Left colon (tissue), 2 donors: ENCODE measurements at regions not wholly inside any gene's neighbourhood (a gene's known extent, or its start where the extent isn't known, plus 50 kb on each side); places are given as distances from the start of the nearest gene placed in this dataset.

ENCODE experiments used
- ATAC-seq: fragments of 200-7000 bp; cut with Tn5 transposase; one replicate; pipeline ENCODE4 v1.9.1; 2020; ENCODE audit warnings: mild to moderate bottlenecking, moderate library complexity
- DNase-seq, 2 donors: peaks; one replicate each; pipeline ENCODE4 v3.0.0-alpha.2; 2020
- intact Hi-C, 2 donors: fragments of 100-400 bp; cut with DNase I in 1 of 2; cut with micrococcal nuclease in 1 of 2; formaldehyde crosslinking; loops; one replicate each; pipeline versions ENCODE4 v1.11.2 to v1.14.0; 2022; cut with DNase I, micrococcal nuclease
- donor health status: DM: no; HTN: no; CAD: no.
- donor health status: DM: yes; HTN: yes; CAD: no.

DNA sequence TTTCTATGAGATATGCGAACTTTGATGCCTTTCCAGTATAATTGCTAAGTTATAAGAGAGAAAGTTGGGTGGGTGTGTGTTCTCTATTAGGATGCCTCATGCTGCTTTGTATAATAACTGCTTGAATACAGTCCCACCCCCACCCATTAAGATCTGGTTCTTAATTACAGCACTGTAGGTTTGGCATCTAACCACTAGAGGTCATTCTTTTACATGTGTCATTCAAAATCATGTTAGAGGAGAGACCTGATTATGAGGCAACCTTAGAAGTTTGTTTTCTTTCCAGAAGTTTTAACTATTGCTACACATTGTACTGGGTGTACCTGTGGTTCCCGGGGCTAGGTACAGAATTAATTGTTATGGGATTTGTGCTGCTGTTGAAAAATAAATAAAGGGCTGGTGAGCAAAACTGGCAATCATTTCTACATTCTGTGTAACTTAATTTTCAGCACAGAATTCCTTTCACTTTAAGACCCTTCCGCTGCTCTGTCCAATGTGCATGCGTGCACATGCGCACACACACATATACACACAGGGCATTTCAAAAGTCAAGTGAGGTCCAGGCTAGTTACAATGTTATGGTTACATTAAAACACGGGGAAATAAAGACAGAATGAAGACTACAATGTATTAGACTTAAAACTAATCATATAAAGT is 1156.3 kb downstream of the SORCS3 start:
- intact Hi-C loops = no loop called here
- ATAC-seq (peak; percentile 51), DNase-seq (no peak)

DNA sequence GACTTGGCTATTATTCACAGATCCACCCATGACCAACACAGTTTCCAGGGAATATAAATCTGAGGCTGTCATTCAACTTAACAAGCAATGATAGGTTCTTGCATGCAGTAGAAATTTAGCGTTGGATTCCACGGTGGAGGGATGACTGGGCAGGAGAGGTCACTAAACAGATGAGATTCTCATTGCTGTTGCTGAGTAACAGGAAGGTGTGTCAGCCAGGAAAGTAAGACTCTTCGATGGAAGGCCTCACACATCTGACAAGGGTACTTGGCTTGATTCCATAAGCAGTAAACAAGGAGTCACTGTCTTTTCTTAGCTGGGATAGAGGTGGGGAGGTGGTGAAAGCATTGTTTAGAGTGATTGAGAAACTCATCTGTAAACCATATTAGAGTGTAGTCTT is 1152.0 kb downstream of the SORCS3 start:
- ATAC-seq (no peak), DNase-seq (no peak)
- intact Hi-C loops = no loop called here

DNA sequence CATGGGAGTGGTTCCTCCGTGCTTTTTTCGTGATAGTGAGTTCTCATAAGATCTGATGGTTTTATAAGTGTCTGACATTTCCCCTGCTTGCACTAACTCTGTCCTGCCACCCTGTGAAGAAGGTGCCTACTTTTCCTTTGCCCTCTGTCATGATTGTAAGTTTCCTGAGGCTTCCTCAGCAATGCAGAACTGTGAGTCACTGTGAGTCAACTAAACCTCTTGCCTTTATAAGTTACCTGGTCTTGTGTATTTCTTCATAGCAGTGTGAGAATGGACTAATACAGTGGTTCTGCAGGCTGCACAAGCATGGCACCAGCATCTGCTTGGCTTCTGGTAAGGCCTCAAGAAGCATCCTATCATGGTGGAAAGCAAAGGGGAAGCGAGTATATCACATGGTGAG is 1144.6 kb downstream of the SORCS3 start:
- DNase-seq (no peak), ATAC-seq (no peak)
- intact Hi-C loops = no loop called here

DNA sequence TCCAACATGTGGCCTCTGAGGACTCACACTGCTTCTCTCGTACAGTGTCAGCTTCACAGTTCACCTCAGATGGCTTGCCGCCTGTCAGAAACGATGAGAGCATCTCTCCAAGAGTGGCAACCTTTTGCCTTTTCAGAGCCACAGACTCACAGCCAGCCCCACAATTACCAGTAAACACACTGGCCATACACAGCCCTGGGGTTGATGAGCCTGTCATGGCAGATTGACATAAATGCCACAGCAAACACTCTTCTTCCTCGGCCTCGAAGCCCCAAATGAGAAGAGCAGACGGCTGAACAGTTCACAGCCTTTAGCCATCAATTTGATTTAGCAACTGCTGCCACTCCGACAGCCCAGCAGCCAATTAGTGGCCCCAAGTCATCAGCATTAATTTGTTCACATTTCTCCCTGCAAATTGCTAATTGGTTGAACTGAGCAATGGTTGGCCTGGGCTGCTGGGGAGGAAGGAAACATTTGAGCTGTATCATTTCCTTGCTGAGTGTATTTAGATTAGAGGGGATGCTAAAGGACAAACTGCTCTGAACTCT is 1142.9 kb downstream of the SORCS3 start:
- DNase-seq (no peak), ATAC-seq (no peak)
- intact Hi-C loops = no loop called here

DNA sequence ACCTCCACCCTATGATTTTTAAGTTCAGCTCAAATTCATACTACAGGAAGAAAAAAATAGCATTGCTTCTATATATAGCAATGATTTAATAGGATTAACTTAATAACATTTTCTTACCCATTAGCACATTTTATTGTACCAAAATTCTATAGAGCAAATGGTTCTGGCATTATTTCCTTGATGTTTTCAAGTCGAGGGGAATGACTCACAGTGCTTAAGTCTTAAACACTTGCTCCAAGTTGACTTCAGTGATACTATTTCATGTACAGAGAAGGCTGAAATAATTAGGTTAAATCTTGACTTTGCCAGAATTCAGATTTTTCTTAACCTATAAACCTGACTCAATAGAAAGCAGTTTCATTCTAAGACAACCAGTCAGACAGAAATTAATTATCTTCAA is 1133.8 kb downstream of the SORCS3 start:
- intact Hi-C loops = no loop called here
- DNase-seq (no peak), ATAC-seq (no peak)

DNA sequence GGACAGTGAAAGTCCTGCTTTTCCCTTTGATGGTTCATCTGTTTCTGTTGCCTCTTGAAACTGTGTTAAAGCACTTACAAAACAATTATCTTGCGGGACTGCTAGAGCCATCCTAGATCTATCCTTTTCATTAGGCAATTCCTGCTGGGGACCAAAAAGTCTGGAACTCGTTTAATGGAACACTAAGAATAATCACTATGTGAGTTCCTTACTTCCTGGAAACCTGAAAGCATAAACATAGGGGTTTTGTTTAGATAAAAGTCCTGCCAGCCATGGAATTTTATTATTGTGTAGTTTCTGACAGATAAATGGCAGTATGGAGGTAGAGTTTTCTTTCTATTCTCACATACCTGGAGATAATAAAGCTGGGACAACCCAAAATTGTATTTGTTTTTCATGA is 1133.3 kb downstream of the SORCS3 start:
- intact Hi-C loops = no loop called here
- ATAC-seq (no peak), DNase-seq (no peak)

DNA sequence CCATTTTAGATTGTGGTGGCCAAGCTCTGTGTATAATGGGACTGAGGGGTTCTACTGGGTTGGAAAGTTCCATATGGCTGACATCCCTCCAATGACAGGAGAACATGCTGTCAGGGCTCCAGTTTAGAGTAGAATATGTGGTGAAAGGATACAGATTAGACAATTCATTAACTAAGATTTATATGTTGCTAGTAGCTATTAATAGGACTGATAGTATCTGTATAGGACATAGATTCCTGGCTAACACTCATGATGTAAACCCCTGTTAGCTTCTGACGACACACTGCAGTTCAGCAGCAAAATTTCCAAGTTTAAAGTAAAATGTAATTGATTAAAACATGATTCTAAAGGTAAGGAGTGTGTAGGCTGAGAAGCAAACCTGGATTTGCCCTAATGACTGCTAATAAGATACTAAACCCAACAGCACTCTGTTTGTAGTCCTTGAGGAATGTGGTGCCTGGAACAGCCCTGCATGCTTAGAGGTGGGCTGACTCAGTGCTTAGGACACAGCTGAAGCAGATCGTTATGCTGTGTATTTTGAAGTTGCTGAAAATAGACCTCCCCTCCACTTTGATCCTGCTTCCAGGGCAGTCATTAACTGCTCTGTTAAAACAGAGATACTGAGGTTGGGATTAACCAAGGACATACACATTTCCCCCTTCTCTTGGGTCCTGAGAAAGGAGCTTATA is 1129.6 kb downstream of the SORCS3 start:
- intact Hi-C loops = no loop called here
- ATAC-seq (no peak), DNase-seq (no peak)

DNA sequence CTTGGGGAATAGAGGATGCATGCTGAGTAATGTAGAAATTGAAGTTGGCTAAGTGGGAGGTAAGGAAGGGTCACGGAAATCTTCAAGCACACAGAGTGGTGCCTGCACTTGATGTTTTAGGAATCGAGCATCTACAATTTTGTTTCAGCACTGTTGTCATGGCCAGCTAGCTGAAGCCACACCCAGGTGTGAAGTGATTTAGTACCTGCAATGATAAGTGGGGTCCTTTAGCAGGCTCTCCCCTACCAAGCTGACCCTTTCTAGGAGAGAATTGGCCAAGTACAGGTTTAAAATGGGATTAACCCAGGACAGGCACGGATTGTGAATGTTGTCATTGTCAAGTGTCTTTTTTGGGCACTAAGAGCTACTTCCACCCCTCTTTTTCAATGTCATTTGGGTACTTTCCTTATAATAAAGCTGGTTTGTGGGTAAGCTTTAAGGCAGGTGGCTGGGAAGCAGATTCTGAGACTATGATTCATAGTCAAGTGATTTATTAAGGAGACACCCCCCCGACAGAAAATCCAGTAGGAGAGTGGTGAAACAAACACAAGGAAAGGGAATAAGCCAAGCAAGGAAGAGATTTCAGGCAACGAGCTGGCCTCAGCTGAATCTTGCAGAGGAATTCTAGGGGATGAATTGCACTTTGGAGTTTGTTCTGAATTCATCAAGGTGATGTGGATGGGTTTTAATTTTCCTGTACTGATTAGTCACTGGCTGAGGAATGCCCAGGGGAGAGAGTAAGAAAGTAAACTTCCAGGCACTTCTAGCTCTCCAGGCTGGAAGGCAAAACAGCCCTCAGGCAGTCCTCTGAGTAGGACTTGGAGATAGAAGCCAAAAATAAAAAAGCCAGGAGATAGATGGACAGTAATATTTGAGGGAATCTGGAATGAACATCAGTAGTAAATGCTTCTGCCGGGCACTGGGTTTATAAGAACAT is 1128.4 kb downstream of the SORCS3 start:
- no peak for ATAC-seq
- intact Hi-C loops = no loop called here
- no peak for DNase-seq

DNA sequence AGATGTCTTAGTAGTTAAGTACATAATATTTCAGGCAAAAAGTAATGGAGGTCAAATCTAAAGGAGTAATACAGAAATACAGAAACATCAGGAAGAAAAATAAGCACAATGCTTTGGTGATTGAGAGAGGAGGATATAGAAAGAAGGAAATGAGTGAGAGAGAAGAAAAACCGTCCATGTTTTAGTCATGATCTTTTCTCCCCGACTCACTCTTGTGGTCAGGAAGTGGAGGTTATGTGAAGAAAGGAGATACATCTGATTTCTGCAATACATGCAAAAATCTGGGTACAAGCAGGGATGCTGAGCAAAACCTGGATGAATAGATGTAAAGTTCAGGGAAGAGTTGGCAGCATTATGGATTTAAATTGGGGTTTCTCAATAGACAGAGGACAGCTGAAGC is 1122.5 kb downstream of the SORCS3 start:
- intact Hi-C loops = no loop called here
- DNase-seq (no peak), ATAC-seq (no peak)

DNA sequence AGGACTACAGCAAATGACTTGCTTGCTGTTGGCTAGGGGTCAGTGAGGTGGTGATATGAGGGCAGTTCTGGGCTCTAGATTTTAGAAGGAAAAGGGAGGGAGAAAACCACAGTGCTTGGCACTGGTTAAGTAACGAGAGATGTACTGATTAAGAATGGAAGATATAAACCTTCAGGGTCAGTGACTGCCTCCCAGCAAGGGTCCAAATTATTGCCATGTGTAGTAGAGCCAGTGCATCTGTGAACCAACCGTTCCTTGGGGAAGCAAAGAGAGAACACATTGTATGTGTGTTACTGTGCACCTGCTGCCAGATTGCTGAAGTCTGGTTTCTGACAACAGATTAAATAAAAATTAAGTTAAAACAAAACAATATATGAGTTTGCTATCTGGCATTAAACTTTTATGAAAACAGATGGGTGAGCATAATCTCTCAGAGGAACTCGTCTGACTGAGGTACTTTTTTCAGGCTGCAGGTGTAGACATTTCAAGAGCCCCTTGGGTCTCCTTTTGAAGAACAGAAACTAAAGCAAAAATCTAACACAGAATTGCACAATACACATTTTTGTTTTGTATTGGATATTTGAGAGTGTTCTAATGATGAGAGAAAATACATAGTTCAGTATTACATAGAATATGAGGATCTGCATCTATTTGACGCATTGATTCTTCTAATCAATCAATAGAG is 1120.6 kb downstream of the SORCS3 start:
- ATAC-seq = no peak
- no peak for DNase-seq
- intact Hi-C loops = no loop called here

DNA sequence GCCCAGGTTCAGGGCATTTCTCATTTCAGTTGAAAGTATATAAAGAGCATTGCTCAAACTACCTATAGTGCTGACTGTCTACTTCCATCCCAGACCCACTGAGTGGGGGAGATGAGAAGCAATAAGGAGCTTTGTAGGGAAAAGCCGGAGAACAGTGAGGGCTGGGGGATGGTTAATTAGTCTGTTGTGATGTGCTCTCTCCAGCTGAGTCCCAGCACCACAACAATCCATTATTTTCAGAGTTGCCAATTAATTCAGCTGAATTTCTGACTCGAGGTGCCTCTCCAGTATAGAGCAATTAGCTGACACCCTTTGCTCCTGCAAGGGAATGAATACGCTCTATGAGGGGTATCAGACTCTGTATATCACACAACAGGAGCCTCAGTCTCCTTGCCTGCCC is 1118.6 kb downstream of the SORCS3 start:
- ATAC-seq (no peak), DNase-seq (no peak)
- intact Hi-C loops = no loop called here

DNA sequence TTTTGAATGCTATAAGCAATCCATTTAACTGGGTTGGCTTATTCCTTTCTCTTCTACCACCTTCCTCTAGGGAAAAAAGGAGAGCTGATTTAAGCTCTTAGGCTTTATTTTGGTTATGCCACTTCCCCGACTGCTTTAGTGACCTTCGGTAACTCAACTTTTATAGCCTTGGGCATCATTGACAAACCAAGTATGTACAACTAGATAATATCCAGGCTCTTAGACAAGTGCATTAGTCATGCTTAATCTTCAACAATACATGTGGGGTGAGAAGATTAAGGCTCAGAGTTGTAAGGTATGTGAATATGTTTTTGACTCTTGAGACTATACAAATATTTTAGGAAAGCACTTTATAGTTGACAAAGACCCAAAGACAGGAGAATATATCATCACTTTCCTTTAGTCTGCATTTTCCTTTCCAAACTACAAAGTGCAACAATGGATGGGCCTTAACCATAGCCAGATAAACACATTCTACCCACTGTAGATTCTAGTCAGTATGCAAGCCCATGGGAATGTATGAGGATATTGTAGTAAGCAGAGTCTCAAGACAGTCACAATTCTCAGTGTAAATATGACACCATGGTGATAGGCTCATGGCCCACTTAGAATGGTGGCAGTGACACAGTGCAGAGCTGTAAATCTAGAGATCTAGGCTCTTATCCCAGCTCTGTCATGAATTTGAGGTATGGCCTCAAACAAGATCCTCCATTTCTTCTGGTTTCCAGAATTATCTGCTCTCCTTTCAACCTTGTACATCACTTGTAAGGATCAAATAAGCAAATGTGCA is 1117.3 kb downstream of the SORCS3 start:
- DNase-seq (no peak), ATAC-seq (no peak)
- intact Hi-C loops = no loop called here

DNA sequence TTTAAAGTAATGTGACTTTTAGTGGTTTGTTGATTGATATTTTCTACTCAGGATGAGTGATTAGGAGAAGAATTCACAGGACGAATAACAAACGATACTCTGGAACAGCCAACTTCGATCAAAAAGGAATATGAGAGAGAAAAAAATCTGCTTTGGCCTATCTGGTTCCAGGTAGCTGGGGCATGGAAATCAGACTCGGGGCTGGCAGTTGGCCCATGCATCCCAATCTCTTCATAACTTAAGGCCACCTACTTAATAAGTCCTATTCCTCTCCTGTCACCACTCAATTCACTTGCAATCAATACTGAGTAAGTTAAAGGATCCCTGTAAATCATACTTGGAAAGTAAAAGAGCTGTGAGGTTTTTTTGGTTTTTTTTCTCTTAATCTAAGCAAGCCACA is 1116.2 kb downstream of the SORCS3 start:
- no peak for DNase-seq
- intact Hi-C loops = no loop called here
- no peak for ATAC-seq

DNA sequence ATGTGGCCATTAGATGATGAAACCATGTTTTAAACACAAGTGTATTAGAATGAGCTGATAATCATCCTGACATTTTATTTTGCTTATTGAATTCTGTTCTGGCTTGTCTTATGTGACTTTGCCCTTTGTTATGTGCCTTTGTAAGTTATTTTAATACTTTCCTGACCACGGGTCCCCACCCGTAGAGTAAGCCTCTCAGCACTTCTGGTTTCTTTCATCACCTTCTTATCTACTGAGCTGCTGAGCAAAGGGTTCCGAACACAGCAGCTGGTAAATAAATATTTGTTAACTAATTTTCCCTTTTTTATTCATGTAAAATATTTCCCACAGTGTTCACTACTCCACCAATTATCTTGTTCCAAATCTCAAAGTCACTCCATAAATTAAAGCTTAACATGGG is 1115.3 kb downstream of the SORCS3 start:
- no peak for DNase-seq
- ATAC-seq = no peak
- intact Hi-C loops = no loop called here

DNA sequence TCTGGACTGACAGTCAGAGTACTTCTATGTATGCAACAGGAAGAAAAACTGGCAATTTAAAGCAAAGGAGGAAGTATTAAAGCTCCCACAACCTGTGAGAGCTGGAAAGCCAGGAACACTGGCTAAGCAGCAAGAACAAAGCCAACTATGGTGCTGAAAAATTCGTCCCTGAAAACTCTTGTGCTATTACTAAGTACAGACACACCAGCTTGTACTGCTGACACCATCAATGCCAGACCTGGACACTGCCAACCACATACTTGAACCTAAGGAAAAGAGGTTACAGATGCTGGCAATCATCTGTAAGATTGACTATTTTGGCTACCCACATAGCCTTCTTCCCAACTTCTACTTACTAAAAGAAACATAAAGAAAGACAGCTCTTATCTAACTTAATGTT is 1110.6 kb downstream of the SORCS3 start:
- ATAC-seq (no peak), DNase-seq (no peak)
- intact Hi-C loops = no loop called here

DNA sequence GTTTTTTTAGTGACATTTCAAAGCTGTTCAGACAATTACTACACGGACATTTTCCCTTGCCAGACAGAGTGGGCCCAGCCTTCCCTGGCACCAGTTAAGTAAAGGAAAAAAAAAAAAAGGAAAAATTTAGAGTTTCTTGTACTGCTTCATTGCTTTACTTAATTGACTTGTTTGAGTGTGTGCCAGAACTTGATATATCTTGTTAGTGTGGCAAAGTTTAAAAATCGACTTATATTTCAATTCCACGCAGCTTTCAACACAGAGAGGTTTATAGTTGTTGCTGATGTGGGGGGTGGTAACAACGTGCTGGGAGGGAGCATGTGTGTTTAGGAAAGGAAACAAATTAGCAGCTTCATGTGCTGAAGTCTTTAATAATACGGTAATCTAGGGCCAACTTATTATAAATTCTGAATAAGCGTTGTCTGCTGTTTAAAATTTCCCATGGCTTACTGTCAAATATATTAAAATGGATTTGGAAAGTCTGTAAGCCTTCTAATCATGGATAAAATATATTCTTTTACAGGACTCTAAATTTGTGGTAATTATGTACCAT is 1104.6 kb downstream of the SORCS3 start:
- DNase-seq = no peak
- intact Hi-C loops = no loop called here
- ATAC-seq = no peak

DNA sequence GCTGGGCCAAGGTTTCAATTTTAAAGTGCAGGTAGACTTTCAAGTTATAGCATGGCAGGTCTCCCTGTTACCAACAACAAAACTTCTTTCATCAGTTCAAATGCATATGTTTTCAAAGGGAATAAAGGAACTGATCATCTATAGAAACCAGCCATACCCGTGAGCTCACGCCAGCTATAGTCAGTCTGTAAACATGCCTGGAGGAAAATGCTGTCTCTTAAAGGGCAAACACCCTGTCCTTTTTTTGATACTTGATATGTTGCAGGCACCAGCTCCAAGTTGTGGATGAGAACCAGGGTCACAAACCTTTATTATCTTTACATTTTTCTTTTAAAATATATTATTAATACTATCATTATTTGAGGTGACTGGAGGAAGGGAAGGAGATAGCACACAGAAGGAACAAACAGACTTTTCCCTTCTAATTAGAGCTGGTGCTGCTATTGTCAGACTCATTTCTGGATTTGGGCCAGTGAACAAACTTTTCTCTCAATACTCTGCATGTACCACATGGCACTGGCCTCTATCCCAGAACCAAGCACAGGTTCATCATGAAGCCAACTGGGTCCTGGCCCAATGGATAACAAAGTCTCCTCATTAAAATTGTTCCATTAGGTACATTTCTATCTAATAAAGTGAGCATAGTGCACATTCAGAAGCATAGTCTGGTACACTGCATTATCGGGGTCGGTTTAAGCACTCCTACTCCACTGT is 1102.4 kb downstream of the SORCS3 start:
- intact Hi-C loops = no loop called here
- no peak for ATAC-seq
- no peak for DNase-seq

DNA sequence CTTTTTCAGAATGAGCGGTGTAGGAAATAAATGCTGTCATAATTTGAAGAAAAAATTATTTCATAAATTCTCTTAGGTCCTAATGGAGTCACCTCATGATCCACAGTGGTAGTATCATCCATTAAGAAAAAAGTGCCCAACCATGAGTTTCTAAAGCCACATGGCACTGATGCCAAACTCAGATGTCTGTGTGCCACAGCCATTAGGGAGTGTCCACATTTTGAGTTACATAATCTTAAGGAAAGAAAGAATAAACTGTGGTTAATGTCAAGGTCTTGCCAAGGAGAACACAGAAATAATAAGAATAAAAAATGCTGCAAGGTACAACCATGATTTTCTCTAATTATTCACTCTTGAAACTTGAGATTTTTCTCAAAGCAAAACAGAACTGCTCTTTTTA is 1101.8 kb downstream of the SORCS3 start:
- DNase-seq (no peak), ATAC-seq (no peak)
- intact Hi-C loops = no loop called here
